GM23248 (cell line): ENCODE measurements at regions not wholly inside any gene's neighbourhood (a gene's known extent, or its start where the extent isn't known, plus 50 kb on each side); places are given as distances from the start of the nearest gene placed in this dataset.
A peak's percentile ranks its signal among the peaks of the same experiment; 100 is the strongest.

ENCODE experiments used
- DNase-seq: peaks from one replicate; pipeline ENCODE4 v3.0.0-alpha.2; 2015
- H2AFZ ChIP-seq: fragments of 200-600 bp; sonication (generic); 2 replicates; pipeline ENCODE4 v1.6.1; 2016; ENCODE audit warnings: antibody characterized with exemption
- H3F3A ChIP-seq: fragments of 200-600 bp; sonication (generic); 2 replicates; pipeline ENCODE4 v1.6.1; 2016; ENCODE audit warnings: mild to moderate bottlenecking, antibody characterized with exemption, mixed run types; ENCODE audit not compliant: insufficient read depth
- H3K27ac ChIP-seq: fragments of 200-600 bp; sonication (generic); 2 replicates; pipeline ENCODE4 v1.5.1; 2016; ENCODE audit warnings: mild to moderate bottlenecking
- H3K27me3 ChIP-seq: fragments of 200-600 bp; sonication (generic); replicated peaks from 2 replicates; pipeline ENCODE4 v1.6.1; 2016; ENCODE audit warnings: mild to moderate bottlenecking; ENCODE audit not compliant: insufficient read depth
- H3K36me3 ChIP-seq: fragments of 200-600 bp; sonication (generic); 2 replicates; pipeline ENCODE4 v1.6.1; 2016; ENCODE audit warnings: low read depth, mild to moderate bottlenecking
- H3K4me1 ChIP-seq: fragments of 200-600 bp; sonication (generic); 2 replicates; pipeline ENCODE4 v1.6.1; 2016; ENCODE audit warnings: mild to moderate bottlenecking; ENCODE audit not compliant: insufficient read depth
- H3K4me2 ChIP-seq: fragments of 200-600 bp; sonication (generic); one replicate; pipeline ENCODE4 v1.6.1; 2016; ENCODE audit warnings: mild to moderate bottlenecking; ENCODE audit not compliant: unreplicated experiment
- H3K4me3 ChIP-seq: fragments of 200-600 bp; sonication (generic); 2 replicates; pipeline ENCODE4 v1.5.1; 2016; ENCODE audit warnings: mild to moderate bottlenecking
- H3K79me2 ChIP-seq: fragments of 200-600 bp; sonication (generic); 2 replicates; pipeline ENCODE4 v1.6.1; 2016; ENCODE audit warnings: mild to moderate bottlenecking; ENCODE audit not compliant: insufficient read depth
- H3K9ac ChIP-seq: fragments of 200-600 bp; sonication (generic); 2 replicates; pipeline ENCODE4 v1.6.1; 2016; ENCODE audit warnings: mild to moderate bottlenecking
- H3K9me2 ChIP-seq: fragments of 200-600 bp; sonication (generic); 2 replicates; pipeline ENCODE4 v1.6.1; 2016; ENCODE audit warnings: mixed run types, mild to moderate bottlenecking, moderate library complexity; ENCODE audit not compliant: insufficient read depth
- H3K9me3 ChIP-seq: fragments of 200-600 bp; sonication (generic); one replicate; pipeline ENCODE4 v1.6.1; 2017; ENCODE audit warnings: low read depth
- H4K20me1 ChIP-seq: fragments of 200-600 bp; sonication (generic); 2 replicates; pipeline ENCODE4 v1.6.0; 2016; ENCODE audit not compliant: insufficient read depth
- EZH2 ChIP-seq: fragments of 200-600 bp; sonication (generic); IDR thresholded peaks from 2 replicates; pipeline ENCODE4 v1.6.1; 2018; ENCODE audit warnings: antibody characterized with exemption, mild to moderate bottlenecking; ENCODE audit not compliant: insufficient read depth, poor library complexity, severe bottlenecking
- EZH2phosphoT487 ChIP-seq: fragments of 200-600 bp; sonication (generic); IDR thresholded peaks from 2 replicates; pipeline ENCODE4 v1.6.1; 2018; ENCODE audit warnings: antibody characterized with exemption, moderate library complexity, mild to moderate bottlenecking, low read depth; ENCODE audit not compliant: insufficient read depth
- WGBS, 2 experiments: methylation state at CpG; one replicate each; pipeline ENCODE4 v1.1.6; 2015 to 2017; ENCODE audit warnings: low lambda C conversion rate in 2 of 2, low coverage in 1 of 2; ENCODE audit errors: missing lambda C conversion rate in 2 of 2; 5-methylcytosine and 5-hydroxymethylcytosine counted together
- in situ Hi-C: fragments of 300-500 bp; cut with MboI; formaldehyde crosslinking; loops from 2 replicates; pipeline ENCODE4 v1.15.0; 2020

DNA sequence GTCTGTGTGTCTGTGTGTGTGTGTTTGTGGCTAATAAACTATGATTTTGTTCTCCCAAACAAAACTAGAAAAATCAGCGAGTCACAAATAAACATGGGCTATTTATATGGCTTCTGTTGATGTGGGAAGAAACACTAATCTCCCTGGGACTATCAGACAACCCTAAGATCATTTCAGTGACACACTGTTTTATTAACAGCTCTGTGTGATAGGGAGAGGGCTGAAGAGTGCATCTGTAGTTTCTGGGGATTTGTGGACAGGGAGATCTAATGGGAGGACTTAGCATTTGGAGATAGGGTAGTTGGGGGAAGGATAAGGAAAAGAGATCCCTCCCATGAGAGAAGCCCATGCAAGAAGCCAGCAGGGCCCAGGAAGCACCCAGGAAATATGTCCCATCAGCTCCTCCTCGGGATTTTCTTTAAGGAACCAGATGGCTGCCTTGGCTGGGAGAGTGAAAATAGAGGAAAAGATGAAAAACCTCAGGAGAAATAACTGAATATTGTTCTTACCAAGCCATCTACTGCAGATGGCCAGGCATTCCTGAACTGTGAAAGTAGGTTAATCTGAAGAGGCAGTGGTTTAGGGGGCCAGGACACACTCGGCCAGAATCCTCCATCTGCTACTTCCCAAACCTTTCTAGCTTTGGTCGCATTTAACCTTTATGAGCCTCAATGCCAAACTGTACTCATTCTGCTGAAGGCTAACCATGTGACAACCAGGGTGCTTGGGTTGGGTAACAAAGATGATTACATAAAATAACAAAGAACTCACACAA is 253.4 kb downstream of the BTG1 start:
- no peak overlapping the region for H2AFZ ChIP-seq
- no peak overlapping the region for H3K27ac ChIP-seq
- no peak for DNase-seq

GRCh38 chr12:91890742-91891141 is 254.9 kb downstream of the BTG1 start:
- no peak overlapping the region for H3K27ac ChIP-seq
- no peak overlapping the region for H2AFZ ChIP-seq
- H3K36me3 ChIP-seq, result no peaks in the 10 kb centered on the region
- H3K9me3 ChIP-seq, result no peaks in the 10 kb centered on the region
- peak; percentile 31 for DNase-seq
- no peaks in the 10 kb centered on the region for H3K4me1 ChIP-seq
- H3K4me3 ChIP-seq, result no peak overlapping the region
- H3K79me2 ChIP-seq, result no peaks in the 10 kb centered on the region
- no peaks in the 10 kb centered on the region for H3K9me2 ChIP-seq
- WGBS, 2 experiments, result 94 to 100% methylated on average over 1 of the region's 1 CpG
- H3K4me2 ChIP-seq, result no peak overlapping the region
- TF ChIP-seq EZH2, result no peak
- no peak for TF ChIP-seq EZH2phosphoT487
- H3F3A ChIP-seq, result no peaks in the 10 kb centered on the region
- H4K20me1 ChIP-seq, result no peaks in the 10 kb centered on the region
- no peaks in the 10 kb centered on the region for H3K27me3 ChIP-seq
- in situ Hi-C loops, result no loop called here
- H3K9ac ChIP-seq, result no peak overlapping the region

More for the DNA sequence above, 253.4 kb downstream of the BTG1 start:
- 77 to 83% methylated on average over 4 of the region's 4 CpGs for WGBS, 2 experiments
- Histone ChIP-seq H3K9me2 (no peaks in the 10 kb centered on the region), H3K4me2 (no peak overlapping the region), H3K27me3 (no peaks in the 10 kb centered on the region), H3K79me2 (no peaks in the 10 kb centered on the region), H3K36me3 (no peaks in the 10 kb centered on the region), H3F3A (no peaks in the 10 kb centered on the region), H4K20me1 (no peaks in the 10 kb centered on the region), H3K4me3 (no peak overlapping the region), H3K4me1 (no peaks in the 10 kb centered on the region), H3K9ac (no peak overlapping the region), H3K9me3 (no peaks in the 10 kb centered on the region)
- in situ Hi-C loops, result no loop called here
- no peak for TF ChIP-seq EZH2
- no peak for TF ChIP-seq EZH2phosphoT487

- TF ChIP-seq EZH2, result no peak
- no peak for TF ChIP-seq EZH2phosphoT487
- no peak overlapping the region for H3K9ac ChIP-seq
- no peaks in the 10 kb centered on the region for H3K4me1 ChIP-seq
- H3K27me3 ChIP-seq, result no peaks in the 10 kb centered on the region
- DNase-seq, result no peak
- H3K4me3 ChIP-seq, result no peak overlapping the region
- no peak overlapping the region for H3K4me2 ChIP-seq
- H3K9me3 ChIP-seq, result no peaks in the 10 kb centered on the region
- in situ Hi-C loops, result no loop called here
- H3K79me2 ChIP-seq, result no peaks in the 10 kb centered on the region
- H3F3A ChIP-seq, result no peaks in the 10 kb centered on the region
- H3K9me2 ChIP-seq, result no peaks in the 10 kb centered on the region
- H3K36me3 ChIP-seq, result no peaks in the 10 kb centered on the region
- no peak overlapping the region for H2AFZ ChIP-seq
- H3K27ac ChIP-seq, result no peak overlapping the region
- no peaks in the 10 kb centered on the region for H4K20me1 ChIP-seq
Observed at GRCh38 chr12:91889910-91890309, 255.7 kb downstream of the BTG1 start.

DNA sequence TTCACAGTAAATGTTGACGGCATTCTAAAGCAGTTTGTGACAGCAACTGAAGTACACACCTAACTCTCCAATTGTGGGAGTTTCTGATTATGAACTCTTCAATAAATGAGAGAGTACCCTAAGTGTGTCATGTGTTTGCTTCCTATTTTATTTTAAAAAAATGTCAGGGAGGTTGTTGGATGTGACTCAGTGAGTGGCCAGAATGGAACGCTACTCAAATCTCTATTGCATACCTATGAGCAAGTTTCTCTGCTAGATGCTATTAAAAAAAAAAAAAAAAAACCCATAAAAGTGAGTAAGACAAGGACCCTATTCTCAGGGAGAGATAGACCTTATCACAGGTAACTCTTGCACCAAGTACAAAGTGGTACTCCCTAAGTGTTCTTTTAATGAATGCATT is 256.6 kb downstream of the BTG1 start:
- Histone ChIP-seq H3K27ac (no peak overlapping the region), H3K27me3 (no peaks in the 10 kb centered on the region), H3K4me3 (no peak overlapping the region), H3F3A (no peaks in the 10 kb centered on the region), H2AFZ (no peak overlapping the region), H3K9ac (no peak overlapping the region), H4K20me1 (no peaks in the 10 kb centered on the region), H3K36me3 (no peaks in the 10 kb centered on the region), H3K9me2 (no peaks in the 10 kb centered on the region), H3K9me3 (no peaks in the 10 kb centered on the region), H3K4me1 (no peaks in the 10 kb centered on the region), H3K79me2 (no peaks in the 10 kb centered on the region), H3K4me2 (no peak overlapping the region)
- TF ChIP-seq EZH2 (no peak), EZH2phosphoT487 (no peak)
- in situ Hi-C loops, result no loop called here
- WGBS, 2 experiments, result 93 to 96% methylated on average over 2 of the region's 2 CpGs
- DNase-seq, result no peak
